Jurkat, Clone E6-1 (cell line): ENCODE measurements at regions not wholly inside any gene's neighbourhood (a gene's known extent, or its start where the extent isn't known, plus 50 kb on each side); places are given as distances from the start of the nearest gene placed in this dataset.
"Not testable (repeated sequence)": the region's sequence is repeated elsewhere in the genome, so short reads cannot be mapped to it uniquely, and the experiment has no call there.

Experiments
- DNase-seq: peaks from one replicate; pipeline ENCODE4 v3.0.0-alpha.2; 2011; ENCODE audit warnings: low read depth, low spot score
- H3K4me3 ChIP-seq: 2 replicates; pipeline ENCODE4 v1.5.1; 2011; ENCODE audit warnings: mild to moderate bottlenecking, low read length, control low read depth, moderate library complexity

DNA sequence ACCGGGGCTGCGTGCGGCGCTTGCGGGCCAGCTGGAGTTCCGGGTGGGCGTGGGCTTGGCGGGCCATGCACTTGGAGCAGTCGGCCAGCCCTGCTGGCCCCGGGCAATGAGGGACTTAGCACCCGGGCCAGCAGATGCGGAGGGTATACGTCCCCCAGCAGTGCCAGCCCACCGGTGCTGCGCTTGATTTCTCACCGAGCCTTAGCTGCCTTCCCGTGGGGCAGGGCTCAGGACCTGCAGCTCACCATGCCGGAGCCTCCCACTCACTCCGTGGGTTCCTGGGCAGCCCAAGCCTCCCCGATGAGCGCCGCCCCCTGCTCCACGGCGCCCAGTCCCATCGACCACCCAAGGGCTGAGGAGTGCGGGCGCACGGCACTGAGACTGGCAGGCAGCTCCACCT, 51.4 kb upstream of the INPP4B start:
- not testable (repeated sequence) for DNase-seq, H3K4me3 ChIP-seq

DNA sequence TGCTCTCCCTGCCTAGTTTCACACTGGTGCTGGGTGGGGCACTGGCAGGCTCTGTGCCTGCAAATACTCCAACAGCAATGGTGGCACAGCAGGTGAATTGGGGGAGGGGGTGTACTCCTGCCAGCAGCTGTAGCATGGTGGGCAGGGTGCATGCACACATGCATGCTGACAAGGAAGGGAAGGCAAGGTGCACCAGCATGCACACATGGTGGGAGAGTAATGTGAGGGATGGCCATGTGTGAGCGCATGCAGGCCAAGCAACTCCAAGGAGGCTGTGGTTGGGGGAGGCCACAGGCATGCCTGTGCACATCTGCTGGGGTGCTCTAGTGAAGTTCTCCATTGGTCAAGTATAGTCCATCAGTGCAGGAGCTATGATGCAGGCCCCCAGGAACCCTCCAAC, 54.5 kb upstream of the INPP4B start:
- H3K4me3 ChIP-seq: no peak overlapping the region
- no peak for DNase-seq

DNA sequence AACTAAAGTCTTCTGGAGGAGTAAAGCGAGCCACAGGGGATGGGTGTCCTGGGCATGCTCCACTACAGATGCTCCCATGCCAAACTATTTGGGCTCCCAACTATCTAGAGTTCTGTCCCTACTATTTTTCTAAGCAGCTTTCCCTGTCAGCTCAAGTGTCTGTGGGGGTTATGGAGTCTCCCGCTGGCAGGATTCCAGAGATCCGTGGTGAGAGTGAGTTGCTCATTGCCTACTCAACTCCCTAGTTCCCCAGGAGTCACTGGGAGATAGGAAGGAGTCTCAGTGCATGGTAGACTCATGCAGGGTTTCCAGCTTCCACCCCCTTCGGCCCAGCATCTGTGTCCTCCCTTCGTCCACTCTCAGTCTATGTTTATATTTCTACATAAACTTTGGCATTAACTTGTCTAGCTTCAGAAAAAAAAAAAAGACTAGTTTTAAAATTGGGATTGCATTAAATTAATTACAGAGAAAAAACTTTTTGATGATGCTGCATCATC, 55.1 kb upstream of the INPP4B start:
- DNase-seq: no peak
- no peak overlapping the region for H3K4me3 ChIP-seq

DNA sequence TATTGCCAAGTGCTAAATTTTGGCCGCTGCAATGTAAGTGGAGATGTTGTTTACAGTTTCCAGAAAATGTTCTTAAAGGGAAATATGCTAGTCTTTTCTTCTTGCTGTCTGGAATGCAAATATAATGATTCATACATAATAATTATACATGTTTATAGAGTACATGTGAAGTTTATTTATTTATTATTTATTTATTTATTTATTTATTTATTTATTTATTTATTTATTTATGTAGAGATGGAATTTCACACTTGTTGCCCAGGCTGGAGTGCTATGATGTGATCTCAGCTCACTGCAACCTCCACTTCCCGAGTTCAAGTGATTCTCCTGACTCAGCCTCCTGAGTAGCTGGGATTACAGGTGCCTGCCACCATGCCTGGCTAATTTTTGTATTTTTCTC, 57.5 kb upstream of the INPP4B start:
- DNase-seq, H3K4me3 ChIP-seq: not testable (repeated sequence)

DNA sequence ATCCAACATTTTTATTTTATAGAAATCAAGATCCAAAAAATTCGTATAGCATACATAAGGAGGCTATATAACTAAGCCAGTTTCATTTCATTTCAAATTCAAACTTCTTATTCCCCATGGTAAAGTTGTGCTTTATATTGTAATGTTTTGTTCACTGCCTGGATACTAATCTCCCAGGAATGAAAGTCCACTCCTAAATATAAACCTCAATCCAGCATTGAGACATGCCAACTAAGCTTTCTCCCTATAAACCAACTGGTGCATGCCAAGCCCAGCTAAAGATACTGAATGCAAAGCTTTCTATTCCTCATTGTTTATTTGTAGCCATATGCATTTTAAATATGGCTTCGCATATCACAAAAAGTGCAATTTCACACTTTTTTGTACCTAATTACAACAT, 63.8 kb upstream of the INPP4B start:
- no peak overlapping the region for H3K4me3 ChIP-seq
- no peak for DNase-seq

DNA sequence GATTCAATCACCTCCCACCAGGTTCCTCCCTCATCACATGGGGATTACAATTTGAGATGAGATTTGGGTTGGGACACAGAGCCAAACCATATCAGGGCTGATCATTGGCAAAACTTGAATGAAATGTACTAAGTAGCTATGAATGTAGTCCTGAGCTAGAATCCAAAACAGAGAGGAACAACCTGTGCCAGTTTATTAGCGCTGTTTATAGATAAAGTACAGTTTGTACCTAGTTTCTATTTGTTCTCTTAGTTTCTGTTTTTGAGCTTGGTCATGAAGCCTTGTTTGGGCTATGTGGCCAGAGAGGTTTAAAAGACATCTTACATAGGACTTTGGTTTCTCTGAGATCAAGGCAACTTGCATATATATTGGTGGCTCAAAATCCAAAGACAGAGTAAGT, 66.9 kb upstream of the INPP4B start:
- H3K4me3 ChIP-seq: no peak overlapping the region
- DNase-seq: no peak

DNA sequence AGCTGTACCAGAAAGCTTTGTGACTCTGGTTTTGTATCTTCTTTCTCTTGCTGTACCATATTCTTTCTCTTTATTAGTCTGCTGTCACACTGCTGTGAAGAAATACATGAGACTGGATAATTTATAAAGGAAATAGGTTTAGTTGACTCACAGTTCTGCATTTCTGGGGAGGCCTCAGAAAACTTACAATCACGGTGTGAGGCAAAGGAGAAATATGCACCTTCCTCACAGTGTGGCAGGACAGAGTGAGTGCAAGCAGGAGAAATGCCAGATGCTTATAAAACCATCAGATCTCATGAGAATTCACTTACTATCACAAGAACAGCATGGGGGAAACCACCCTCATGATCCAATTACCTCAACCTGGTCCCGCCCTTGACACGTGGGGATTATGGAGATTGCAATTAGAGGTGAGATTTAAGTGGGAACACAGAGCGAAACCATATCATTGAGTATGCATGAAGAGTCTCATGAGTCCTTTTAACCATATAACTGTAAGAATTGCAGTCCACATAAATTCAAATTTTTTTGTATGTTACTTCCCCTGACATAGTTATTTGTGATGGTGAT, 67.4 kb upstream of the INPP4B start:
- no peak for DNase-seq
- H3K4me3 ChIP-seq: no peak overlapping the region

DNA sequence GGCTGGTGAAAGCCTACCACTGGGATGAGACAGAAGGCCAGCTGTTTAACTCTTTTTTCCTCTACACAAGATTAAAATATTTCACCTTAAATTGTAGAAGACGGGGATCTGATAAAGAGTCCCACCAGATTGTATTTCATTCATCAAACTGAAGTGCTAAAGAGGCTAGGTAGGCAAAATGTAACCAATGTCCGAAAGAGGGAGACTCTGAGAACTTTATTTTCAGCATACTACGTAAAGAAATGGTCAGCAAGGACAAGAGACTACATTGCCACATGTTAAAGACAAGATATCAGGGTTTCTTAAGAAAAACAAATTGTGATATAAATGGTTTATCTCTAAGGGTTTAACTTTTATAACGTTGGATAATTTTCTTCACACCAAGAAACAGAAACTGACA, 71.6 kb upstream of the INPP4B start:
- H3K4me3 ChIP-seq: no peak overlapping the region
- no peak for DNase-seq

DNA sequence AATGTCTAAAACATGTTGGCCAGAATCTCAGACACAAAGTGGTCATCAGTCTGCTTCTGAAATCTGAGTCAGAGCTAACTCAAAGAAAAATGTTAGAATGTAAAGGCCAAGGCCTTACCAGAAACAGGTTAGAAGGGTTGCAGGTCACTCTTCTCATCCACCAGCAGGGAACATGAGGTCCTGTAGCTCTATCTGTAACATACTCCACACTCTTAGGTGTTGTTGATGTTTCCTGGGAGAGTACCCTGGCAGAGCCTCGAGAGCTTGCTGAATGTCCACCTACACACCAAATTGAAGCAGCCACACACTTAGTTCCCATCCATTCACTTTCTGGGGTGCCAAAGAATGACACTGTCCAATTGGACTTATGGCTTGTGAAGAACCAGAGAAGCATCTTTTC, 76.6 kb upstream of the INPP4B start:
- DNase-seq: no peak
- H3K4me3 ChIP-seq: no peak overlapping the region

DNA sequence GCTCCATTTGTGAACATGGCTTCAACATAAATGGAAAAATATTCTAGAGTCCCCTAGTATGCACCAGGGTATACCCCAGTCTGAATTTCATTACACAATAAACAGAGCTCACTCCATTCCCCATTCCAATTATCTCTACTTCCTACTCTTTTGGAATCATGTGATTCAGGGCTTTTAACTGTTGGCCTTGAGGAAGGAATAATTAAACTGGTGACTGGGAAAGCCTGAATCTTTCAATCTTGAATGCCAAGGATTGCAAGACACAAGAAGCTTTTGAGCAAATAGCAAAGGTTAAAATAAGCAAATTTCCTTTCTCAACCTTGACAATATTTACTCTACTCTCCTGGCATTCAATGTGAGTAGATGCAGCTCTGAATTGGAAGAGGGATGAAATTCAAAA, 77.5 kb upstream of the INPP4B start:
- no peak overlapping the region for H3K4me3 ChIP-seq
- DNase-seq: no peak

DNA sequence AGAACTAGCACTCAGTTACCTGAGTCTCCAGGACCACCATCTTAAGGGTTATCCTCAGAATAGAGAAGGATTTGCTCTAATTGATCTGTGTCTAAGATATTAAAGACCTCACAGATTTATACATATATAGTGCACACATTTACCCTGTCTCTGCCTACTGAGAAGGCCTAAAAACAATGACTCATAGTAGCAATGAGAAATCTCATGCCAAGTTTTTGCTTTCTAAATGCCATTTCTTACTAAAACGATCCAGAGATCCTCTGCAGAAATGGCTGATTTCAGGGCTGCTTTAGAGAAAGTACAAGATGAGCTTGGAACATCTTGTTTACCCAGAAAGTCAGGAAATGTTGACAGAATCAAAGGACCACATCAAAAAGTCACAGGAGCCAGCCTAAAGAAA, 79.1 kb upstream of the INPP4B start:
- DNase-seq: no peak
- H3K4me3 ChIP-seq: no peak overlapping the region

DNA sequence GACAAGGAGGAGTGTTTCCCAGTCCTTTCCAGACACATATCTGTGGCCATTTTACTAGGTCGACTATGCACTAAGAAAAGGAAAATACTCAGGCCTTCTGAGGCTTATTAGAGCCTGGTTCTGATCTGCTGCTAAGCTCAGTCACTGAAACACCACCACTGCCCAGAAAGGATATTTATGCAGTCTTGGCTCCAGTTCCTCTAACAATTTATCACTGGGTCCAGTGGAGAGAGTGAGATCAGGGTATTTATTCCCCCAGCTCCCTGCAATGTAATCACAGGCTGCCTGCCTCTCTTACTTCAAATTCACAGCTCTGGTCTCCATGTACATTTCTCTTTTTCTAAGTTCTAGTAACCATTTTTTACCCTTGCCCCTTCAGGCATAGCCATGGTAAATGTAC, 81.6 kb upstream of the INPP4B start:
- no peak overlapping the region for H3K4me3 ChIP-seq
- DNase-seq: no peak

DNA sequence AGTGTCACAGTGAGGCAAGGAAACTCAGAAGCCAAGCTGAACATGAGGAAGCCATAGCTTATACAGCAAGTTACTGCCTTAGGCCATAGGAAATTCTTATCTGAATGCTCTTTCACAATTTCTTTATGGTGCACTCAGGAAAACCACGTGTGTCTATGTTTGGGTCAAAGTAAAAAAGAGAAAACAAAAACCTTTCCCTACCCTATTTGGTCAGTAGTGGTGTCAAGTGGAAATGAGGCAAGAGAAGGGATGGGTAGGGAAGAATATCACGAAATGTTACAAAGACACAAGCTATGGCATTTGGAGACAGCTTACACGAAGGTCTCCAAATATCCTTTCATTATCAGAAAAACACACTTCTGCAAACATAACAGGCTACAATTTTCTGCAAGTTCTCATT, 83.4 kb upstream of the INPP4B start:
- H3K4me3 ChIP-seq: no peak overlapping the region
- no peak for DNase-seq

DNA sequence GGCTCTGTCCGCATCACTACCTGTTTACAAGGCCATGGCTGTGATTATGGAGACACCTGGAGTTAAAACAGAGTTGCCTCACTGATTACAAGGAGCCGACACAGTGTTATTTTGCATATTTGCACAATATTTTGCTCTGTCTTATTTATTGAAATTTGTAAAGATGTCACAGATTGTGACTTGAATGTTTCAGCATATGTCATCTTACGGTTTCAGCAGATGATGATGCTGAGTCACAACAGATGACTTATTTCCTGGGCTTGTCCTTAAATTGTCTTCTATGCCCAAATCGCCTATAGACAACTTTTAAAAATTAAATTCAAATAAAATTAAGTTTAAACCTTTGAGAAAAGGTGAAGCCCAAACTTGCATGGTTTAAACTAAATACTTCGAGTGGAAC, 87.1 kb upstream of the INPP4B start:
- no peak for DNase-seq
- no peak overlapping the region for H3K4me3 ChIP-seq

DNA sequence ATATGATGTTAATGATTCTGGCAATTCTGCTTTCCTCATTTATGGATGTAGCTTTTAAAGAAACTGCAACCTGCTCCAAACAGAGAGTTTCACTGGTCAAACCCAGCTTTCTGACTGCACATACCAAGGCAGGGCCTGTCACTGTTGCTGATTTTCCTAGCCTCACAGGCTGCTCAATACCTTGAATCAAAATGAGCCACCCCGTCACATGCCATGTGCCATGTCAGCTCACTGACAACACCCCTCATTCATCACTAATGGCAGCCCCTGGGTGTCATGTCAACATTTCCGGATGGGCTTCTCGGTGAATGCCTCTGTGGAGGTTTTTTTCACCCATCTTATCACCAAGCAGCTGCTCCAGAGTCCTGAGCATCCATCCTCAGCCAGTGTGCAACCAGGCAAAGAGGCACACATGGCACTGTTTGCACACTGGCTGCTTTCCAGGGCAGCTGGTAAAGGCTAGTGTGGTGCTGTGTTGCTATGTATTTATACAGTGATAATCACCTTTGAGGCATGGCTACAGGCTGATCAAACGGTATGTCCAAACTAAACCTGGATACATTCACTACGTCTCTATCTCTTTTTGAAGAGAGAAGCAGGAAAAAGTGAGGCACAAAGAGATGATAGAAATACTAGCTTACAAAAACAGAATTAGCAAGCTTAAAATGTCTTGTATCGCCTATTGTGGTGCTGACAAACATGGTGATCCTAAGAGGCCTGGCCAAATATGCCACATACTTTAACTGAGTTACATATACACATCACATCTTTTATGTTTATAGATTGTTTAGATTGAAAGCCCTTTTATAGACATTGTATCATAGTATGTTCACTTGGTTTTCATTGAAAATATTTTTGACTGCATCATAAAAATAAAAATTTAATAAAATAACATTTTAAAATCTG, 94.6 kb upstream of the INPP4B start:
- no peak overlapping the region for H3K4me3 ChIP-seq
- DNase-seq: no peak

DNA sequence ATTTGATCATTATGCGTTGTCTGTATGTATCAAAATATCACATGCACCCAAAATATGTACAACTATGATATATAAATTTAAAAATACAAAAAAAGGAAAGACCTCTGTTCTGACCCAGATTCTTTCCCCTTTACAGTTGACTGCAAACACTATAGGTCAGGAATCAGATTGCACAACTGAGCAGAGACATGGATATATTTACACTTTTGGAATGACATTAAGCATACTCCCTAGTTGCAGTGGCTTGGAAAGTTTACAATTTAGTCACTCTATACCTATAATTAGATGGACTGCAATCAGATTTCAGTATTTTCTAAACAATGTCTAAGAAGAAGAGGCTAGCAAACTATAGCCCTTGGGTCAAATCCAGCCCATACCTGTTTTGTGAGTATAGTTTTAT, 98.5 kb upstream of the INPP4B start:
- H3K4me3 ChIP-seq: no peak overlapping the region
- DNase-seq: no peak

DNA sequence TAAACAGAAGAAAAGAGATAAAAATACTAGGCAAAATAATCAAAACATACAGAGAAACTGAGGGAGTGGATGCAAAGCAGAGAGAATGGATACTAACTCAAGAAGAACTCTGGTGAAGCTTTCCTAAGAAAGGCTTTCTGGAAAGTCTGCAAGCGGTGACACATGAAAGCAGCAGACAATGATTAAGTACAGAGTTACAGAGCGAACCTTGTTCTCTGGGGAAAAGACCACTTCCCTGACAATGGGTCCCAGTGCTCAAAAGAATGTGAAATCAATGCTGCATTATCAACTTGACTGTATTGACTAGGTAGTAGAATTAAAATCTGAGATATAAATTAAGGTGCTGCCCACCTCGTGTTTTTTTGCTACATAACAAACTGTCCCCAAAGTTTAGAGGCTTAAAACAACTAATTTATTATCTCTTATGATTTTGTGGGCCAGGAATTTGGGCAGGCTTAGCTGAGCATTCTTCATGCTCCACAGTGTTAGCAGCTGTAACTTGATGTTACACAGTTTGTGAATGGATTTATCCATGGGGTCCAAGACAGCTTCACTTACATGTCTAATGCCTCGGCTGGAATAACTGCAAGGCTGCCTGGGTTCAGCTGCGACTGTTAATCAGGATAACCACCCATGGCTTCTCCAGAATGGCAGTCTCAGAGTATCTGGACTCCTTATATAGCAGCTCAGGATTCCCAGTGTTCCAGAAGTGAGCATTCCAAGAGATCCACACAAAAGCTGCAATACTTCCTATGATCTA, 106.9 kb upstream of the INPP4B start:
- H3K4me3 ChIP-seq: no peak overlapping the region
- DNase-seq: no peak

DNA sequence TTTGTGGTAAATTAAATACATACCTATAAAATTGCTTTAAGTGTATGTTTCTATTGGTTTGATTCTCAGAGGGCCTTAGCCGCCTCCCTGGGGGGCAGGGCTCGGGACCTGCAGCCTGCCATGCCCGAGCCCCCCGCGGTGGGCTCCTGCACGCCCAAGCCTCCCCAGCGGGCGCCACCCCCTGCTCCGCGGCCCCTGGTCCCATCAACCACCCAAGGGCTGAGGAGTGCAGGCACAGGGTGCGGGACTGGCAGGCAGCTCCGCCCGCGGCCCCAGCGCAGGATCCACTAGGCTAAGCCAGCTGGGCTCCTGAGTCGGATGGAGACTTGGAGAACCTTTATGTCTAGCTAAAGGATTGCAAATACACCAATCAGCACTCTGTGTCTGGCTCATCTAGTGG, 108.3 kb upstream of the INPP4B start:
- no peak overlapping the region for H3K4me3 ChIP-seq
- DNase-seq: no peak

DNA sequence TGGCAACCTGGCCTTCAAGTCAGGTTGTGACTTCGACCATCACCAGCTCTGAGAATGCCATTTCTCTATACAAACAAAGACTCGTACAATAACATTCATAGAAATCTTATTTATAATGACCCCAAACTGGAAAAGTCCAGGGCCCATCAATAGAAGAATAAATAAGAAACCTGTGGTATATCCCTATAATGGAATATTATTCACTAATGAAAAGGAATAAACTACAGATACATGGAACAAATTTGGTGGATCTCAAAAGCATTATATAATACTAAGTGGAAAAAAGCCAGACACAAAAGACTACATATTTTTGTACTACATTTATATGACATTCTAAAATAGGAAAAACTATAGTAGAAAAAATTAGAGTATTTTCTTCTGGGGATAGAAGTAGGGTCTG, 109.4 kb upstream of the INPP4B start:
- H3K4me3 ChIP-seq: no peak overlapping the region
- DNase-seq: no peak

DNA sequence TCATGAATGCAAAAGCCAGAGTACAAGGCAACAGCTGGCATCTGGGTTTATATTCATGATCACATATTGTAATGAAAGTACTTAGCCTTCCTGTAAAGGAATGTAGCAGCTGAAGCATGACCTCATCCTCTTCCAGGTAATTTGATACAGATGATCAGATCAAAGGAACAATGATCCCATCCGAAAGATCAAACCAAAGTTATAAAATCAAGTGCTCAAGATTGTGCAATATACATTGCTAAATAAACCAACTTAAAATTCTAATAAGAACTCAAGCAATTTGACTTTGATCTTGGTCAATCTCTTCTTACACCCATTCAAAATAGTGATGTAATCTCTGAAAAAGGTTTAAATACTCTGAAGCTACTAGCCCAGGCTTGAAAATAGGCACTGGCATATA, 113.1 kb upstream of the INPP4B start:
- H3K4me3 ChIP-seq: no peak overlapping the region
- DNase-seq: no peak
